SK-N-MC (cell line): ENCODE measurements at regions not wholly inside any gene's neighbourhood (a gene's known extent, or its start where the extent isn't known, plus 50 kb on each side); places are given as distances from the start of the nearest gene placed in this dataset.

Experiments
- DNase-seq: peaks from one replicate; pipeline ENCODE4 v3.0.0-alpha.2; 2011; ENCODE audit warnings: low read depth, low spot score
- H3K27ac ChIP-seq: fragments of 200-600 bp; sonication (generic); 2 replicates; pipeline ENCODE4 v1.5.1; 2016; ENCODE audit warnings: mixed run types
- H3K36me3 ChIP-seq: fragments of 200-600 bp; sonication (generic); 2 replicates; pipeline ENCODE4 v1.6.1; 2017; ENCODE audit warnings: antibody characterized with exemption, low read length, mixed read lengths; ENCODE audit not compliant: insufficient read depth
- H3K4me3 ChIP-seq: fragments of 200-600 bp; sonication (generic); 2 replicates; pipeline ENCODE4 v1.5.1; 2016
- H3K9ac ChIP-seq: fragments of 200-600 bp; sonication (generic); 2 replicates; pipeline ENCODE4 v1.8.0; 2017; ENCODE audit warnings: mixed run types, mixed read lengths; ENCODE audit not compliant: insufficient read length
- H3K9me3 ChIP-seq: fragments of 200-600 bp; sonication (generic); 2 replicates; pipeline ENCODE4 v1.6.1; 2017; ENCODE audit warnings: low read depth, mild to moderate bottlenecking, antibody characterized with exemption, low read length, moderate library complexity, mixed read lengths
- EZH2 ChIP-seq: fragments of 200-600 bp; sonication (generic); IDR thresholded peaks from one replicate; pipeline ENCODE4 v1.6.1; 2017; ENCODE audit warnings: antibody characterized with exemption
- FOXP2 ChIP-seq: optimal IDR thresholded peaks from 2 replicates; pipeline ENCODE3; 2011; ENCODE audit warnings: mild to moderate bottlenecking, moderate library complexity; ENCODE audit not compliant: insufficient read depth; ENCODE audit errors: extremely low read length, control extremely low read depth
- POLR2AphosphoS5 ChIP-seq: IDR thresholded peaks from 2 replicates; pipeline ENCODE4 v1.6.1; 2012; ENCODE audit warnings: mild to moderate bottlenecking, low read depth, low read length, borderline replicate concordance

GRCh38 chr18:78292618-78293380 lies 686.8 kb upstream of the SALL3 start:
- H3K27ac ChIP-seq, result no peak overlapping the region
- H3K9ac ChIP-seq, result no peak overlapping the region
- H3K4me3 ChIP-seq, result no peak overlapping the region
- TF ChIP-seq FOXP2 (no peak), EZH2 (no peak), POLR2AphosphoS5 (no peak)
- H3K36me3 ChIP-seq, result no peaks in the 10 kb centered on the region
- DNase-seq, result no peak
- no peaks in the 10 kb centered on the region for H3K9me3 ChIP-seq

- Histone ChIP-seq H3K4me3 (no peak overlapping the region), H3K9me3 (no peaks in the 10 kb centered on the region), H3K9ac (no peak overlapping the region), H3K36me3 (no peaks in the 10 kb centered on the region), H3K27ac (no peak overlapping the region)
- no peak for TF ChIP-seq POLR2AphosphoS5
- no peak for TF ChIP-seq FOXP2
- TF ChIP-seq EZH2, result no peak
- DNase-seq, result no peak
Observed at GRCh38 chr18:78293540-78293939, 686.1 kb upstream of the SALL3 start.

- Histone ChIP-seq H3K4me3 (no peak overlapping the region), H3K36me3 (no peaks in the 10 kb centered on the region), H3K9me3 (no peaks in the 10 kb centered on the region), H3K27ac (no peak overlapping the region), H3K9ac (no peak overlapping the region)
- no peak for TF ChIP-seq EZH2
- TF ChIP-seq POLR2AphosphoS5, result no peak
- no peak for DNase-seq
Observed at GRCh38 chr18:78293940-78294541, 685.6 kb upstream of the SALL3 start.

DNA sequence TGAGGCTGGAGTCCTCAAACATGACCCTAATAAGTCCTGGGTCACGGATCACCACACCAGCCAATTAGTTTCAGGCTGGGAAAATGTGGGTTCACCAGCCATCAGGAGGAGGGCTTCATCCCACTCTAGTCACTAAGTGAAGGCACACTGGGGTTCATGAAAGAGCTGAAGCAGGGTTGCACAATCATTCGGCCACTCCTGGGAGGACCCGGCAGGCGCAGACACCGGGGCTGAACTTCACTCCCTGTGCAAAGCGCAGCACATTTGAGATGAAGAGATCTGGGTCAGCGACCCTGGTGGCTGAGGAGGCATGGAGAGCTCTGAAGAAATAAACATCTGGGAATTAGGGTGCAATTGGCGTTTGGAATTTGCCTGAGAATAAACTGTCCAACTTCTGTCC lies 684.4 kb upstream of the SALL3 start:
- no peaks in the 10 kb centered on the region for H3K36me3 ChIP-seq
- H3K27ac ChIP-seq, result no peak overlapping the region
- H3K9me3 ChIP-seq, result no peaks in the 10 kb centered on the region
- DNase-seq, result no peak
- H3K9ac ChIP-seq, result no peak overlapping the region
- no peak for TF ChIP-seq POLR2AphosphoS5
- TF ChIP-seq FOXP2, result no peak
- no peak for TF ChIP-seq EZH2
- H3K4me3 ChIP-seq, result no peak overlapping the region

GRCh38 chr18:78296166-78296565 lies 683.5 kb upstream of the SALL3 start:
- no peaks in the 10 kb centered on the region for H3K36me3 ChIP-seq
- DNase-seq, result no peak
- TF ChIP-seq FOXP2, result no peak
- no peak overlapping the region for H3K27ac ChIP-seq
- no peak overlapping the region for H3K9ac ChIP-seq
- no peak overlapping the region for H3K4me3 ChIP-seq
- no peaks in the 10 kb centered on the region for H3K9me3 ChIP-seq

DNA sequence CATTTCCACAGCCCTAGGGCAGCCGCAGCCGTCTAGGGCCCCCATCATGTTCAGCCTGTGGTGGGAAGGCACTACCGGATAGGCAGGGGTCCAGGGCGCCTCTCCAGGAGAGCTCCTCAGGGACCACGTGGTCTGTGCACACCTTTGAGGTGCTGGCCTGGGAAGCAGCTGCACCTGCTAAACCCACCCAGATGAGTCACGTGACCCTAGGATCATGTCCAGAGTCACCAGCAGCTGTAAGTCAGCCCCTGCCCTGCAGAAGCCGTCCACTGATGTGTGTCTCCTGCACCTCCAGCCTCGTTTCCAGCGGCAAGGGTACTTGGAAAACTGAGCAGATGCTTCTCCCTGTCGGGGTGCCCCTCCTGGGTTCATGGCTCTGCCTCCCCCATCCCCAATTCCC lies 682.6 kb upstream of the SALL3 start:
- Histone ChIP-seq H3K36me3 (no peaks in the 10 kb centered on the region), H3K9me3 (no peaks in the 10 kb centered on the region), H3K4me3 (no peak overlapping the region), H3K27ac (no peak overlapping the region), H3K9ac (no peak overlapping the region)
- no peak for TF ChIP-seq FOXP2
- no peak for TF ChIP-seq EZH2
- TF ChIP-seq POLR2AphosphoS5, result no peak
- DNase-seq, result no peak

DNA sequence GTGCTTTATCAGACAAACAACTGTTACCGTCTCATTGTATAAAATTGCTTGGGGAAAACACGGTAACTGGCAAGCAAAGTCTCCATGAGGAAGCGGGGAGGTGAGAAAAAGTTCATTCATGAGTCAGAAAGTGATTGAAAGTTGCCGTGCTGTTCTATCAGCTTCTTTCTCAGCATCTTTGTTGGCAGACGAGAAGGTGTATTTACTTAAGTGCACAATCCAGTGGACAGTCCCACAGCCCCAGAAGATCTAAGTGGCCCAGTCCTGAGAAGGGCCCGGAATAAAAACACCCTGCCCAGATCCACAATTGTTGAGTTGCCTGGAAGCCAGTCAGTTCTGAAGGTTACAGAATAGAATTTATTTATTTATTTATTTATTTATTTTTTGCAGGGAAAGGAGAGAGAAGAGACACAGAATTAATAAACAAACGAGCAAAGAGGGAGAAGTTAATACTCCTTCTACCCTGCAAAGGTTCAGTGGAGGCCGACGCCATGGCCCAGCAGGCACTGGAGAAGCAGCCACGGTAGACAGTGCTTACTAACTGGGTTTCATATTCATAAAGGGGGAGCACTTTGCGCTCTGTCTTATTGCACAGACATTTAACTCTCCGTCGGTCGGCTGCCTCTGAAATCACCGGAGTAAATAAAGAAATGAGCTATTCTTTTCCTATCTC lies 676.0 kb upstream of the SALL3 start:
- H3K36me3 ChIP-seq, result no peaks in the 10 kb centered on the region
- H3K9me3 ChIP-seq, result no peaks in the 10 kb centered on the region
- no peak overlapping the region for H3K27ac ChIP-seq
- no peak for TF ChIP-seq FOXP2
- no peak overlapping the region for H3K4me3 ChIP-seq
- H3K9ac ChIP-seq, result no peak overlapping the region
- no peak for DNase-seq

- no peak for DNase-seq
- TF ChIP-seq POLR2AphosphoS5 (no peak), EZH2 (no peak), FOXP2 (no peak)
- H3K9ac ChIP-seq, result no peak overlapping the region
Observed at GRCh38 chr18:78304192-78305164, 675.1 kb upstream of the SALL3 start.

More at GRCh38 chr18:78304192-78305164, 675.1 kb upstream of the SALL3 start:
- H3K4me3 ChIP-seq, result no peak overlapping the region
- H3K27ac ChIP-seq, result no peak overlapping the region
- H3K9me3 ChIP-seq, result no peaks in the 10 kb centered on the region
- H3K36me3 ChIP-seq, result no peaks in the 10 kb centered on the region
